22Rv1 (cell line): ENCODE measurements at regions not wholly inside any gene's neighbourhood (a gene's known extent, or its start where the extent isn't known, plus 50 kb on each side); places are given as distances from the start of the nearest gene placed in this dataset.

Experiments used
- H3K27ac ChIP-seq: fragments of 450-650 bp; 2 replicates; pipeline ENCODE4 v1.5.1; 2017
- ZFX ChIP-seq: fragments of 450-650 bp; IDR thresholded peaks from 2 replicates; pipeline ENCODE4 v1.6.1; 2017; ENCODE audit warnings: antibody characterized with exemption, borderline replicate concordance
- TF ChIP-seq, protein P1 (sequence below): fragments of 450-650 bp; IDR thresholded peaks from 2 replicates; pipeline ENCODE4 v1.5.1; 2017; ENCODE audit warnings: mild to moderate bottlenecking

GRCh38 chr3:124091716-124092115 is 99.8 kb upstream of the ROPN1 start:
- H3K27ac ChIP-seq: no peak overlapping the region
- no peak for TF ChIP-seq ZFX
- TF ChIP-seq, protein P1, sequence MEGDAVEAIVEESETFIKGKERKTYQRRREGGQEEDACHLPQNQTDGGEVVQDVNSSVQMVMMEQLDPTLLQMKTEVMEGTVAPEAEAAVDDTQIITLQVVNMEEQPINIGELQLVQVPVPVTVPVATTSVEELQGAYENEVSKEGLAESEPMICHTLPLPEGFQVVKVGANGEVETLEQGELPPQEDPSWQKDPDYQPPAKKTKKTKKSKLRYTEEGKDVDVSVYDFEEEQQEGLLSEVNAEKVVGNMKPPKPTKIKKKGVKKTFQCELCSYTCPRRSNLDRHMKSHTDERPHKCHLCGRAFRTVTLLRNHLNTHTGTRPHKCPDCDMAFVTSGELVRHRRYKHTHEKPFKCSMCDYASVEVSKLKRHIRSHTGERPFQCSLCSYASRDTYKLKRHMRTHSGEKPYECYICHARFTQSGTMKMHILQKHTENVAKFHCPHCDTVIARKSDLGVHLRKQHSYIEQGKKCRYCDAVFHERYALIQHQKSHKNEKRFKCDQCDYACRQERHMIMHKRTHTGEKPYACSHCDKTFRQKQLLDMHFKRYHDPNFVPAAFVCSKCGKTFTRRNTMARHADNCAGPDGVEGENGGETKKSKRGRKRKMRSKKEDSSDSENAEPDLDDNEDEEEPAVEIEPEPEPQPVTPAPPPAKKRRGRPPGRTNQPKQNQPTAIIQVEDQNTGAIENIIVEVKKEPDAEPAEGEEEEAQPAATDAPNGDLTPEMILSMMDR: no peak

DNA sequence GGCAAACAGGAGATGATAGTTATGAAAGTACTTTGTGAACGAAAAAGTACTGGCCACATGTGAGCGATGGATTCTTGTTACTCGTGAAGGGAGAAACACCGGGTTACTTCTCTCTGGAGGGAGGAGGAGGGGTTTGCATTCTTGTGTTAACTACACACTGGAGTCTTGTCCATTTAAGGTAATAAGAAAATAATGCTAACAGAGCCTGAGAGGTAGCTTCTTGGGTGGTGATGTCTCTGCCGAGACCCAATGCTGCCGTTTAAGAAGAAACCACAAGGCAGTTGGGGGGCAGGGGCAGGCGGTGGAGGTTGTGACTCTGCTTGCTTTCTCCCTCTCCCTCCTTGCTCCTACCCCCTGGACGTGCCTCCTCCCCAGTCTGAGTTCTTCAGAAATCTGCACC is 100.9 kb upstream of the ROPN1 start:
- TF ChIP-seq ZFX: no peak
- TF ChIP-seq, protein P1: no peak
- H3K27ac ChIP-seq: no peak overlapping the region

DNA sequence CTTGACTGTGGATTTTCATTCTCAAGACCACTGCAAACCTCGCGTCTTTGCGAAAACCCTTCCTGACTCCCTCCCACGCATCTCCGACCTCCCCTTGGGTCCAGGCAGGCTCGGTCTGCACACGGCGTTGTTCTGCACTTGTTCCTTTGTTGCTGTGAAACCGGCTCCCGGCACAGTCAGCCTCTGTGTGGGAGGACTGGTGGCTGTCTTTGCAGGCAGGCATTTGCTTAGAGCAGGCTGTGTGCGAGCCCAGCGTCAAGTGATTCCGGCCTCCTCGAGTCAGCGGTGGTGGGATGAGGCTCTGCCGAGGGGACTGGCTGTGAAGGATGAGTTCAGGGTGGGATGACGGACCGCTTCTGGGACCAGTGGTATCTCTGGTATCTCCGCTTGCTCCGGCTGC is 102.6 kb upstream of the ROPN1 start:
- TF ChIP-seq ZFX: no peak
- TF ChIP-seq, protein P1: no peak

GRCh38 chr3:124097362-124098131 is 105.6 kb upstream of the ROPN1 start:
- H3K27ac ChIP-seq: no peak overlapping the region
- TF ChIP-seq ZFX: no peak
- TF ChIP-seq, protein P1: no peak

More for the DNA sequence above, 102.6 kb upstream of the ROPN1 start:
- H3K27ac ChIP-seq: no peak overlapping the region

DNA sequence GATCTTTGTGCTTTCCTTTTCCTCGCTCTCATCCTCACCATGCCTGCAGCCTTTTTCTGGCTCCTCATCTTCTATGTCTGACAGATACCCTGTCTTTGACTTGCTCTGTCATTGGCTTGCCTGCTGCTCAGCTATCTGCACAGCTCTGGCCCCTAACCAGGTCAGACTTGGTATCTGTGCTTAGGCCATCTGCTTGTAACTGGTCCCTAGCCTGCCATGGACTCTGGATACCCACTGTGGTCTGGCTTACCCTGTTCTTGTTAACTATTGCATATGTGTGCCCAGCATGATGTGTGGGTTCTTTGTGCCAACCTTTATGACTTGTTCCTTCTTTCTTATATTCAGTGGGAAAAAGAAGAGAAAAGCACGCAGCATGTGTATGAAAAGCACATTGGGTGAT is 109.7 kb upstream of the ROPN1 start:
- no peak overlapping the region for H3K27ac ChIP-seq
- TF ChIP-seq, protein P1: no peak
- no peak for TF ChIP-seq ZFX

GRCh38 chr3:124107104-124107890 is 115.4 kb upstream of the ROPN1 start:
- TF ChIP-seq, protein P1: no peak
- TF ChIP-seq ZFX: no peak
- H3K27ac ChIP-seq: no peak overlapping the region

DNA sequence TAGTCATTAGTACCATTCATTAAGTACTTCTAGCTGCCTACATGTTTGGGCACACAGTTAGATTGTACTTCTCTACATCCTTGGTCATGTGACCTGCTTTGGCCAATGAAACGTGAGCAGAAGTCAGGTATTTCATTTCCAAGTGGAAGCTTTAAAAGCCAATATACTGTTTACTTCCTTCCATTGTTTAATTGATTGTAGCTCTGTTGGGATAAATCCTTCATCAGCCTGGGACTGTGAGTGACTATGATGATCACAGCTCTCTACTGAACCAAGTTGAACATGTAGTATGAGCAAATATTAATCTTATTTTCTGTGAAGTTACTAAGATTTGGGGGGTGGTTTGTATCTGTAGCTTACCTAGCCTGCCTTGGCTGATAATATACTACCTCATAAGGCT is 116.5 kb upstream of the ROPN1 start:
- H3K27ac ChIP-seq: no peak overlapping the region
- TF ChIP-seq ZFX: no peak
- TF ChIP-seq, protein P1: no peak
